VCaP (cell line): ENCODE measurements at regions not wholly inside any gene's neighbourhood (a gene's known extent, or its start where the extent isn't known, plus 50 kb on each side); places are given as distances from the start of the nearest gene placed in this dataset.

ENCODE experiments used
- H3K27ac ChIP-seq: fragments of 450-650 bp; 2 replicates; pipeline ENCODE4 v1.5.1; 2017
- CTCF ChIP-seq: fragments of 450-650 bp; conservative IDR thresholded peaks from 2 replicates; pipeline ENCODE4 v1.5.1; 2017; ENCODE audit warnings: mild to moderate bottlenecking, moderate library complexity

- H3K27ac ChIP-seq: no peak overlapping the region
- TF ChIP-seq CTCF: no peak
These were observed 100.7 kb upstream of the LGR5 start for GRCh38 chr12:71338933-71339332.

- no peak for TF ChIP-seq CTCF
- no peak overlapping the region for H3K27ac ChIP-seq
These were observed 103.7 kb upstream of the LGR5 start for GRCh38 chr12:71335963-71336257.

GRCh38 chr12:71335151-71335962 is 104.2 kb upstream of the LGR5 start:
- no peak for TF ChIP-seq CTCF
- H3K27ac ChIP-seq: no peak overlapping the region

GRCh38 chr12:71333418-71333817 is 106.2 kb upstream of the LGR5 start:
- no peak for TF ChIP-seq CTCF

GRCh38 chr12:71329956-71330355 is 109.6 kb upstream of the LGR5 start:
- no peak overlapping the region for H3K27ac ChIP-seq
- TF ChIP-seq CTCF: no peak

More at GRCh38 chr12:71333418-71333817, 106.2 kb upstream of the LGR5 start:
- H3K27ac ChIP-seq: no peak overlapping the region

- no peak for TF ChIP-seq CTCF
- H3K27ac ChIP-seq: no peak overlapping the region
These were observed 118.1 kb upstream of the LGR5 start for GRCh38 chr12:71321531-71321930.

GRCh38 chr12:71321130-71321529 is 118.5 kb upstream of the LGR5 start:
- no peak overlapping the region for H3K27ac ChIP-seq
- no peak for TF ChIP-seq CTCF
